Fibroblast of lung (primary cell): ENCODE measurements at regions not wholly inside any gene's neighbourhood (a gene's known extent, or its start where the extent isn't known, plus 50 kb on each side); places are given as distances from the start of the nearest gene placed in this dataset.
A peak's percentile ranks its signal among the peaks of the same experiment; 100 is the strongest.

Experiments used
- DNase-seq, 2 donors: peaks; one replicate each; pipeline versions ENCODE4 v3.0.0 to v3.0.0-alpha.2; 2010; ENCODE audit warnings: low read depth in 2 of 2
- H2AFZ ChIP-seq: 2 replicates; pipeline ENCODE4 v1.5.1; 2012; ENCODE audit warnings: low read length, control low read depth, inconsistent platforms
- H3K27ac ChIP-seq: 2 replicates; pipeline ENCODE4 v1.5.1; 2011; ENCODE audit warnings: low read length, control low read depth; ENCODE audit not compliant: insufficient read depth
- H3K27me3 ChIP-seq: 2 replicates; pipeline ENCODE4 v1.5.1; 2011; ENCODE audit warnings: mild to moderate bottlenecking, low read length; ENCODE audit not compliant: control insufficient read depth, insufficient read depth
- H3K36me3 ChIP-seq: 2 replicates; pipeline ENCODE4 v1.5.1; 2011; ENCODE audit warnings: low read length; ENCODE audit not compliant: control insufficient read depth, insufficient read depth
- H3K4me1 ChIP-seq: 2 replicates; pipeline ENCODE4 v1.5.1; 2011; ENCODE audit warnings: low read length; ENCODE audit not compliant: control insufficient read depth, insufficient read depth; ENCODE audit errors: extremely low read depth
- H3K4me2 ChIP-seq: 2 replicates; pipeline ENCODE4 v1.5.1; 2011; ENCODE audit warnings: low read length, control low read depth; ENCODE audit not compliant: insufficient read depth; ENCODE audit errors: extremely low read depth
- H3K4me3 ChIP-seq, 4 experiments: fragments of 200-600 bp in 1 of 4; sonication (generic) in 1 of 4; replicated peaks in 1 of 4; 2 replicates each; pipeline ENCODE4 v1.5.1; 2011 to 2016; ENCODE audit warnings: low read length in 4 of 4, low read depth in 3 of 4, mild to moderate bottlenecking in 3 of 4, control low read depth in 2 of 4, inconsistent platforms in 1 of 4, mixed read lengths in 1 of 4; ENCODE audit not compliant: insufficient read depth in 1 of 4; ENCODE audit errors: control extremely low read depth in 1 of 4
- H3K79me2 ChIP-seq: 2 replicates; pipeline ENCODE4 v1.5.1; 2012; ENCODE audit warnings: mild to moderate bottlenecking, low read length, inconsistent platforms; ENCODE audit not compliant: control insufficient read depth, insufficient read depth
- H3K9ac ChIP-seq: 2 replicates; pipeline ENCODE4 v1.5.1; 2011; ENCODE audit warnings: mild to moderate bottlenecking, low read length, control low read depth; ENCODE audit not compliant: insufficient read depth
- H3K9me3 ChIP-seq: 2 replicates; pipeline ENCODE4 v1.5.1; 2012; ENCODE audit warnings: low read depth, low read length; ENCODE audit not compliant: control insufficient read depth, insufficient read depth
- H4K20me1 ChIP-seq: 2 replicates; pipeline ENCODE4 v1.5.1; 2011; ENCODE audit warnings: low read length; ENCODE audit not compliant: control insufficient read depth, insufficient read depth; ENCODE audit errors: extremely low read depth
- EZH2 ChIP-seq: IDR thresholded peaks from 2 replicates; pipeline ENCODE4 v1.5.1; 2012; ENCODE audit warnings: low read length, control low read depth, mild to moderate bottlenecking; ENCODE audit errors: missing control alignments
- TF ChIP-seq, protein P1 (sequence below), 2 donors: IDR thresholded peaks in 1 of 2; conservative IDR thresholded peaks in 1 of 2; 1 replicate in 1 of 2; 2 replicates in 1 of 2; pipeline ENCODE4 v1.5.1; 2011 to 2012; ENCODE audit warnings: low read length in 2 of 2, control low read depth in 1 of 2, inconsistent platforms in 1 of 2, low read depth in 1 of 2, mild to moderate bottlenecking in 1 of 2

DNA sequence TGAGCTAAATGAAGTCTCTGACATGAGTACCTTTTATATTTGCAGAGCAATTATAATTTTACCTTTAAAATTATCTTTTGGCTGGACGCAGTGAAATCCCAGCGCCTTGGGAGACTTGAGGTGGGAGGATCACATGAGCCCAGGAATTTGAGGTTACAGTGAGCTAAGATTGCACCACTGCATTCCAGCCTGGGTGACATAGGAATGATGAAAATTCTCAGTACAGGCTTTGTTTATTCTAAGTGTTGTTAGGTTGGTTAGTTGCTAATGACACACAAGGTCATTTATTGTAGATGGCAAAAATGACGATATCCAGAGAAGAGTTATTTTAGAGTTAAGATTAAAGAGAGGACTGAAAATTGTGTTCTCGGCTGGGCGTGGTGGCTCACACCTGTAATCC, 87.6 kb downstream of the XRCC2 start:
- no peaks in the 10 kb centered on the region for H4K20me1 ChIP-seq
- no peak overlapping the region for H3K4me3 ChIP-seq
- H3K36me3 ChIP-seq, result no peaks in the 10 kb centered on the region
- no peak overlapping the region for H3K9ac ChIP-seq
- no peaks in the 10 kb centered on the region for H3K4me1 ChIP-seq
- H3K9me3 ChIP-seq, result no peaks in the 10 kb centered on the region
- H3K27ac ChIP-seq, result no peak overlapping the region
- H3K79me2 ChIP-seq, result no peaks in the 10 kb centered on the region
- H2AFZ ChIP-seq, result no peak overlapping the region
- H3K27me3 ChIP-seq, result no peaks in the 10 kb centered on the region
- peak; percentile 49 to 90 for DNase-seq
- TF ChIP-seq, protein P1, sequence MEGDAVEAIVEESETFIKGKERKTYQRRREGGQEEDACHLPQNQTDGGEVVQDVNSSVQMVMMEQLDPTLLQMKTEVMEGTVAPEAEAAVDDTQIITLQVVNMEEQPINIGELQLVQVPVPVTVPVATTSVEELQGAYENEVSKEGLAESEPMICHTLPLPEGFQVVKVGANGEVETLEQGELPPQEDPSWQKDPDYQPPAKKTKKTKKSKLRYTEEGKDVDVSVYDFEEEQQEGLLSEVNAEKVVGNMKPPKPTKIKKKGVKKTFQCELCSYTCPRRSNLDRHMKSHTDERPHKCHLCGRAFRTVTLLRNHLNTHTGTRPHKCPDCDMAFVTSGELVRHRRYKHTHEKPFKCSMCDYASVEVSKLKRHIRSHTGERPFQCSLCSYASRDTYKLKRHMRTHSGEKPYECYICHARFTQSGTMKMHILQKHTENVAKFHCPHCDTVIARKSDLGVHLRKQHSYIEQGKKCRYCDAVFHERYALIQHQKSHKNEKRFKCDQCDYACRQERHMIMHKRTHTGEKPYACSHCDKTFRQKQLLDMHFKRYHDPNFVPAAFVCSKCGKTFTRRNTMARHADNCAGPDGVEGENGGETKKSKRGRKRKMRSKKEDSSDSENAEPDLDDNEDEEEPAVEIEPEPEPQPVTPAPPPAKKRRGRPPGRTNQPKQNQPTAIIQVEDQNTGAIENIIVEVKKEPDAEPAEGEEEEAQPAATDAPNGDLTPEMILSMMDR (conservative IDR thresholded peaks at IDR 0.05 in 1 of 2, IDR thresholded peaks at IDR 0.05 in 1 of 2; ENCODE audit: low read depth in 1 of 2, low read length in 2 of 2), result no peak
- TF ChIP-seq EZH2, result no peak
- H3K4me2 ChIP-seq, result no peak overlapping the region

DNA sequence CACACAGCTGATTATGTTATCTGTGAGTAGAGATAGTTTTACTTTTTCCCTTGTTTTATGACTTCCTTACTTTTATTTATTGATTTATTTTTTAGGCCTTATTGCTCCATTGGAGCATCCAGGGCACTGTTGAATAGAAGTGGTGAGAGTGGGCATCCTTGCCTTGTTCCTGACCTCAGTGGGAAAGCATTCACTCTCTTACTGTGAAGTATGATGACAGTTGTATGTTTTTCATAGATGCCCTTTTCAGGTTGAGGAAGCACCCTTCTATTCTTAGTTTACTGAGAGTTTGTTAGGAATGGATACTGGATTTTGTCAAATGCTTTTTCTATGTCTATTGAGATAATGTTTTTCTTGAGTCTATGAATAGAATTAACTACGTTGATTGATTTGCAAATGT, 88.6 kb downstream of the XRCC2 start:
- DNase-seq, result peak in 1 of 2 donors; percentile 48
- H3K79me2 ChIP-seq, result no peaks in the 10 kb centered on the region
- H3K27me3 ChIP-seq, result no peaks in the 10 kb centered on the region
- no peak overlapping the region for H3K4me3 ChIP-seq
- H3K27ac ChIP-seq, result no peak overlapping the region
- no peaks in the 10 kb centered on the region for H4K20me1 ChIP-seq
- no peaks in the 10 kb centered on the region for H3K4me1 ChIP-seq
- no peak for TF ChIP-seq EZH2
- TF ChIP-seq, protein P1 (conservative IDR thresholded peaks at IDR 0.05 in 1 of 2, IDR thresholded peaks at IDR 0.05 in 1 of 2; ENCODE audit: low read depth in 1 of 2, low read length in 2 of 2), result no peak
- H3K4me2 ChIP-seq, result no peak overlapping the region
- H3K36me3 ChIP-seq, result no peaks in the 10 kb centered on the region
- H2AFZ ChIP-seq, result no peak overlapping the region
- H3K9me3 ChIP-seq, result no peaks in the 10 kb centered on the region
- no peak overlapping the region for H3K9ac ChIP-seq

DNA sequence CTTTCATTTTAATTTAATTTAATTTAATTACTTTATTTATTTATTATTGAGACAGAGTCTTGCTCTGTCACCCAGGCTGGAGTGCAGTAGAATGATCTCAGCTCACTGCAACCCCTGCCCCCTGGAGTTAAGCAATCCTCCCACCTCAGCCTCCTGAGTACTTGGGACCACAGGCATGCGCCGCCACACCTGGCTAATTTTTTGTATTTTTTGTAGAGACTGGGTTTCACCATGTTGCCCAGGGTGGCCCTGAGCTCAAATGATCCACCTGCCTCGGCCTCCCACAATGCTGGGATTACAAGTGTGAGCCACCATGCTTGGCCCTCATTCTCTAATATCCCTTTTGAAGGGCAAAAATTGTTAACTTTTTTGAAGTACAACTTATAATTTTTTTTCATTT, 92.9 kb downstream of the XRCC2 start:
- Histone ChIP-seq H3K4me3 (no peak overlapping the region), H3K9me3 (no peaks in the 10 kb centered on the region), H3K27me3 (no peaks in the 10 kb centered on the region), H3K79me2 (no peaks in the 10 kb centered on the region), H3K9ac (no peak overlapping the region), H4K20me1 (no peaks in the 10 kb centered on the region), H3K4me1 (no peaks in the 10 kb centered on the region), H3K36me3 (no peaks in the 10 kb centered on the region), H3K27ac (no peak overlapping the region), H2AFZ (no peak overlapping the region), H3K4me2 (no peak overlapping the region)
- TF ChIP-seq, protein P1 (conservative IDR thresholded peaks at IDR 0.05 in 1 of 2, IDR thresholded peaks at IDR 0.05 in 1 of 2; ENCODE audit: low read depth in 1 of 2, low read length in 2 of 2), result no peak
- no peak for TF ChIP-seq EZH2
- DNase-seq, result no peak
